Mesothelial cell of epicardium (in vitro differentiated cells): ENCODE measurements at regions not wholly inside any gene's neighbourhood (a gene's known extent, or its start where the extent isn't known, plus 50 kb on each side); places are given as distances from the start of the nearest gene placed in this dataset.

Experiments
- DNase-seq, 2 experiments: peaks; one replicate each; pipeline ENCODE4 v3.0.0; 2021; ENCODE audit warnings: low spot score in 2 of 2; ENCODE audit not compliant: unreplicated experiment in 2 of 2
- H3K27ac Mint-ChIP-seq: 2 replicates; pipeline ENCODE4 v1.8.0; 2021; ENCODE audit warnings: mixed read lengths
- H3K27me3 Mint-ChIP-seq: 2 replicates; pipeline ENCODE4 v1.8.0; 2021; ENCODE audit warnings: low read depth, mixed read lengths
- H3K36me3 Mint-ChIP-seq: 2 replicates; pipeline ENCODE4 v1.8.0; 2021; ENCODE audit warnings: mixed read lengths
- H3K4me1 Mint-ChIP-seq: 2 replicates; pipeline ENCODE4 v1.8.0; 2021; ENCODE audit warnings: mixed read lengths
- H3K4me3 Mint-ChIP-seq: 2 replicates; pipeline ENCODE4 v1.8.0; 2021; ENCODE audit warnings: mild to moderate bottlenecking, moderate library complexity, mixed read lengths
- H3K9me3 Mint-ChIP-seq: 2 replicates; pipeline ENCODE4 v1.8.0; 2021; ENCODE audit warnings: mixed read lengths
- TF ChIP-seq, protein P1 (sequence below): fragments of 200-600 bp; sonication (generic); IDR thresholded peaks from one replicate; pipeline ENCODE4 v1.5.0; 2021; ENCODE audit warnings: antibody characterized with exemption; ENCODE audit not compliant: unreplicated experiment

DNA sequence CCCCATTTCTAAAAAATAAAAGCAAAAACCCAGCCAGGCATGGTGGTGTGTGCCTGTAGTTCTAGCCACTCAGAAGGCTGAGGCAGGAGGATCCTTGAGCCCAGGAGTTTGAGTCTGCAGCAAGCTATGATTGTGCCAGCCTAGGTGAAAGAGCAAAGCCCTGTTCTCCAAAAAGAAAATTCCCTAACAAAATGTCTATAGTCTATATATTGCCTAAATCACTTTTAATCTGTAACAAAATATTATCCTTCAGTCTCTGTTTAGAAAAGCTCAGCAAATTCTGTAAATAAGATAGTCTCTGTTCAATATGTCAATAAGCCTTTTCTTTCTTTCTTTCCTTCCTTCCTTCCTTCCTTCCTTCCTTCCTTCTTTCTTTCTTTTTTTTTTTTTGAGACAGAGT lies 75.8 kb upstream of the ZFP64 start:
- H3K4me1 Mint-ChIP-seq, result peaks cover 26% of the 10 kb centered on the region
- TF ChIP-seq, protein P1, sequence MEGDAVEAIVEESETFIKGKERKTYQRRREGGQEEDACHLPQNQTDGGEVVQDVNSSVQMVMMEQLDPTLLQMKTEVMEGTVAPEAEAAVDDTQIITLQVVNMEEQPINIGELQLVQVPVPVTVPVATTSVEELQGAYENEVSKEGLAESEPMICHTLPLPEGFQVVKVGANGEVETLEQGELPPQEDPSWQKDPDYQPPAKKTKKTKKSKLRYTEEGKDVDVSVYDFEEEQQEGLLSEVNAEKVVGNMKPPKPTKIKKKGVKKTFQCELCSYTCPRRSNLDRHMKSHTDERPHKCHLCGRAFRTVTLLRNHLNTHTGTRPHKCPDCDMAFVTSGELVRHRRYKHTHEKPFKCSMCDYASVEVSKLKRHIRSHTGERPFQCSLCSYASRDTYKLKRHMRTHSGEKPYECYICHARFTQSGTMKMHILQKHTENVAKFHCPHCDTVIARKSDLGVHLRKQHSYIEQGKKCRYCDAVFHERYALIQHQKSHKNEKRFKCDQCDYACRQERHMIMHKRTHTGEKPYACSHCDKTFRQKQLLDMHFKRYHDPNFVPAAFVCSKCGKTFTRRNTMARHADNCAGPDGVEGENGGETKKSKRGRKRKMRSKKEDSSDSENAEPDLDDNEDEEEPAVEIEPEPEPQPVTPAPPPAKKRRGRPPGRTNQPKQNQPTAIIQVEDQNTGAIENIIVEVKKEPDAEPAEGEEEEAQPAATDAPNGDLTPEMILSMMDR, result no peak
- no peak overlapping the region for H3K4me3 Mint-ChIP-seq

DNA sequence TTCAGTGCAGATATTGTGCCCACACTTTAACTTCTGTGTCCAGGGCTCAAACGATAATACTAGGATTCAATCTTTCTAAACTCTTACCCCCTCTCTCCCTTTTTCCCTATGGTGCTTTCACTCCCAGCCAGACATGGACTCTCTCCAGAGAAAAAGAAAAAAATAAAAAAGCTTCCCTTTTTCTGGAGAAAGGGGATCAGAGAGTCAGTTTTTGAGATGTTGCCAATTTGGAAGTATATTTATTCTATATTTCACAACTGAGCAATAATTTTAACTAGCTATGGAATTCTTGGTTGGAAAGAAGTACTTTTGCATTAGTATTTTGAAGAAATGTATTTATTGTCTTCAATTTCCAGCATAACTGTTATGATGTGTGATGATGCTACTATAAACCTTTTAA lies 72.2 kb upstream of the ZFP64 start:
- Mint-ChIP-seq H3K36me3 (no peaks in the 10 kb centered on the region), H3K9me3 (no peaks in the 10 kb centered on the region), H3K4me3 (no peak overlapping the region), H3K4me1 (peaks cover 20% of the 10 kb centered on the region), H3K27ac (no peak overlapping the region), H3K27me3 (peaks cover 57% of the 10 kb centered on the region)
- no peak for DNase-seq
- TF ChIP-seq, protein P1, result no peak

More for the DNA sequence above, 75.8 kb upstream of the ZFP64 start:
- no peak for DNase-seq
- no peaks in the 10 kb centered on the region for H3K36me3 Mint-ChIP-seq
- no peaks in the 10 kb centered on the region for H3K9me3 Mint-ChIP-seq
- peaks cover 34% of the 10 kb centered on the region for H3K27me3 Mint-ChIP-seq
- no peak overlapping the region for H3K27ac Mint-ChIP-seq

DNA sequence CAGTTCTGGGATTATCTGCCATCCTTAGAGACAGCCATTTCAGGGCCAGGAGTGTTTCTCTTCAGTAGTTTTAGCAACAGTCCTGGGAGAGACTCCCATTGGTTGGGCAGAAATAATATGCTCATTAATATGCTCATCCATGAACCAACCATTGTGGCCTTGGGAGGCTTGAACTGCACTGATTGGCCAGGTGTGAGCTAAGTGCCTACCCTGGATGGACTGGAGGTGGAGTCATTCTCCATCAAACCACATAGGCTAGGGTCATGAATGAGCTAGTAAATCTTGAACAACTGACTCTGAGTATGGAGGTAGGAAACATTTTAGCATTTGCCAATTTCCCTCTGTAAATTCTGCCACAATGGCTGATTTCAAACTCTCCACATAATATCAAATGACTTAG lies 70.2 kb upstream of the ZFP64 start:
- TF ChIP-seq, protein P1, result no peak
- no peak overlapping the region for H3K4me3 Mint-ChIP-seq
- peaks cover 8% of the 10 kb centered on the region for H3K9me3 Mint-ChIP-seq
- H3K36me3 Mint-ChIP-seq, result peaks cover 1% of the 10 kb centered on the region
- H3K27ac Mint-ChIP-seq, result no peak overlapping the region
- no peak for DNase-seq
- peaks cover 65% of the 10 kb centered on the region for H3K27me3 Mint-ChIP-seq
- H3K4me1 Mint-ChIP-seq, result peaks cover 14% of the 10 kb centered on the region

DNA sequence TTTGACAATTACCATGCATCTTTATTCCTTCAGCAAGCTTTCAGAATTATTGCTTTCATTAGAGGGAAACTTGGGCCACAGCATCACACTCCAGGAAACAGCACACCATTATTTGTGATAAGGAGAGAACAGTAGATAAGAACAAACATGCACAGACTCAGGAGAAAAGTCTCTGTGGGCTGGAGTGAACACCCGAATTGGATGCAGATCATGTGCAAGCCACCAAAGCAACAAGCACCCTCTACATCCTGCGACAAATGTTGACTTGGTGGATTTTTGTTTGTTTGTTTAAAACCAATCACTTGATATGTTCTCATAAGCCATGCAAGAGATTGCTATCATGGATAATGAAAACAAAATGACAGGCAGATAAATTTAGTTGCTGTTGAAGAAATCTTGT lies 67.7 kb upstream of the ZFP64 start:
- TF ChIP-seq, protein P1, result no peak
- peaks cover 67% of the 10 kb centered on the region for H3K27me3 Mint-ChIP-seq
- peaks cover 1% of the 10 kb centered on the region for H3K36me3 Mint-ChIP-seq

DNA sequence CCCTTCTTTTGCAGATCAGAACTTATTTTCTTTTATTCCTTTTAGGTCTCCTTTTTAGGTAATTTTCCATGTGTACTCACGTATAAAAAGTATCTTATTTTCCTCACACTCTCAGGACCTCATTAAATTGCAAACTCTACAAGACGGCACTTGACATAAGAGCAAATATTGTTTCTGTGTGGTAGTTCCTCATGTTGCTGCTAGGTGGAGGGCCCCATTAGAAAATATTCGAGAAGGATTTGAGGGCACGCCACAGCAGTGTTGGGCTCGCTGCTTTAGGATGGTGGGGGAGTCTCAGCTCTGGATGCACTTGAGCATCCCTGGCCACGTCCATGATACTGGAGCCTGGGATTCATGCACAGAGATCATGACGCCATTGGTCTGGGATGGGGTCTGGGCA lies 64.9 kb upstream of the ZFP64 start:
- no peak overlapping the region for H3K4me3 Mint-ChIP-seq
- peaks cover 1% of the 10 kb centered on the region for H3K36me3 Mint-ChIP-seq
- peaks cover 61% of the 10 kb centered on the region for H3K27me3 Mint-ChIP-seq
- H3K27ac Mint-ChIP-seq, result no peak overlapping the region
- H3K9me3 Mint-ChIP-seq, result peaks cover 16% of the 10 kb centered on the region
- H3K4me1 Mint-ChIP-seq, result peaks cover 9% of the 10 kb centered on the region
- TF ChIP-seq, protein P1, result no peak
- no peak for DNase-seq

More for the DNA sequence above, 67.7 kb upstream of the ZFP64 start:
- no peak overlapping the region for H3K4me3 Mint-ChIP-seq
- peaks cover 9% of the 10 kb centered on the region for H3K4me1 Mint-ChIP-seq
- peaks cover 11% of the 10 kb centered on the region for H3K9me3 Mint-ChIP-seq
- H3K27ac Mint-ChIP-seq, result no peak overlapping the region
- no peak for DNase-seq

DNA sequence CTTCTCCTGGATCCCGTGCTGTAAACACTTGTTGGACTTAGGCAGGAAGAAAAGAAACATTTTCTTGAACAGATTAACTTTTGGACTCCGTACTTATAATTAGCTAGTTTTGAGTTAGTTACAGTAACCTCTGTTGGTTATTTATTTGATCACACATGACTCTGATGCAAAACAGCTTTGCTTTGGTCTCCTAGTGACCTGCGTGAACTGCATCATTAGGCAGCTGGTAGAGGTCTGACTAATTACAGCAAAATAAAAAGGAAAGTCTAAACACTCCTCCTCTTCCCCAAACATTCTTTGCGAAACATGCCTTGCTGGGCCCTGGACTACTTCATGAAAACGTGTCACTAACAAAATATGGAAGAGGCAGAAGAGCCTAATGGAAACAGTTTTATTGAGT lies 61.1 kb upstream of the ZFP64 start:
- no peaks in the 10 kb centered on the region for H3K4me1 Mint-ChIP-seq

More for the DNA sequence above, 61.1 kb upstream of the ZFP64 start:
- H3K4me3 Mint-ChIP-seq, result no peak overlapping the region
- H3K9me3 Mint-ChIP-seq, result peaks cover 13% of the 10 kb centered on the region
- H3K27me3 Mint-ChIP-seq, result peaks cover 48% of the 10 kb centered on the region
- H3K36me3 Mint-ChIP-seq, result no peaks in the 10 kb centered on the region
- no peak for DNase-seq
- no peak overlapping the region for H3K27ac Mint-ChIP-seq
- TF ChIP-seq, protein P1, result no peak
